ENCODE measurements at regions not wholly inside any gene's neighbourhood (a gene's known extent, or its start where the extent isn't known, plus 50 kb on each side); places are given as distances from the start of the nearest gene placed in this dataset.
A peak's percentile ranks its signal among the peaks of the same experiment; 100 is the strongest.

DNA sequence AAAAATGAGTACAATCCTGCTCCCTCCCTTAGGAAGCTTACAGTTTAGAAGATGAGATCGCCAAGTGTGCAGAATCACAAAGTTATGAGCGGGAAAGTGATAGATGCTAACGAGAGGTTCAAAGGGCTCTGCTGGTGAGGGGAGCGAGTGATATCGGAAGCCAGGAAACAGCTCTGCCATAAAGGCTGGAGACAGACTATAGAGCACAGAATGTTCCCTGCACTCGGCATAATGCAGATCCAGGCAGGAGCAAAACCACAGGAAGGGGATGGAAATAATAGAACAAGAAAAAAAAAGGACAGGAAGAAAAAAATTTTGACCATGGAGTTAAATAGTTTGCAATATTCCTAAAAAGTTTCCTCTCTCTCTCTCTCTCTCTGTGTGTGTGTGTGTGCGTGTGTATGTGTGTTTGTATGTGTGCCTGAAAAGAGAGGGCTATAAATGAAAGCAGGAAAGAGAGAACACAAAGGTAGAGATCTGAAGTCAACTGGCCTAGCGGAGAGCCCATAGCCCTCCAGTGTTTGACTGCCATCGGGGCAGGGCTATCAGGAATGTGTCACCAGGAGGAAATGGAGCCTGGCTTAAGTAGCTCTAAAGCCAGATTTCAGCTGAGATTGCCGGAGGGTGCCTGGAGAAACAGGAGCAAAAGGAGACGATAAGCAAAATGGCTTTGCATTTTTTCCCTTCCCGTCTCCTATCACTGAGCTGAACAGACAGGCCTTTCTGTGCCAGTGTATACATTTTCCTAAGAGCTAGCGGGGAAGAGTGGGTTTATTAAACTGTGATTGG, 175.8 kb upstream of the LYZL1 start:
- DNase-seq (ENCODE audit: low read depth in 2 of 2): no peak

DNA sequence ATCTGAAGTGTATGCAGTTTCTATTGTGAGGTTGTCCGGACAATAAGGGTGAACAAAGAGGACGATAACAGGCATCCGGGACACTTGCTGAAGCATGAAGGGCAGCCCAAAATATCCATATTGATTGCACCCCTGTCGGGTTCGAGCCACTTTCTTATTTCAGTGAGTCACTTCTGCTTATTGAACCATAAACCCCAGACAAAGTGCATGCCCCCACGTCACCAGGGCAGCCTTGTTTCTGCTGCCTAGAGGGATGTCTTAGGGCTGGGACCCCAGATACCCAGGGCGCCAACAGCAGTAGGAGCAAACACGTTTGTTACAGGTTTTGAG, 175.3 kb upstream of the LYZL1 start:
- no peak for DNase-seq (ENCODE audit: low read depth in 2 of 2)

GRCh38 chr10:29114141-29114540, 174.7 kb upstream of the LYZL1 start:
- no peak for DNase-seq (ENCODE audit: low read depth in 2 of 2)

GRCh38 chr10:29117781-29118180, 171.1 kb upstream of the LYZL1 start:
- no peak for DNase-seq (ENCODE audit: low read depth in 2 of 2)

DNA sequence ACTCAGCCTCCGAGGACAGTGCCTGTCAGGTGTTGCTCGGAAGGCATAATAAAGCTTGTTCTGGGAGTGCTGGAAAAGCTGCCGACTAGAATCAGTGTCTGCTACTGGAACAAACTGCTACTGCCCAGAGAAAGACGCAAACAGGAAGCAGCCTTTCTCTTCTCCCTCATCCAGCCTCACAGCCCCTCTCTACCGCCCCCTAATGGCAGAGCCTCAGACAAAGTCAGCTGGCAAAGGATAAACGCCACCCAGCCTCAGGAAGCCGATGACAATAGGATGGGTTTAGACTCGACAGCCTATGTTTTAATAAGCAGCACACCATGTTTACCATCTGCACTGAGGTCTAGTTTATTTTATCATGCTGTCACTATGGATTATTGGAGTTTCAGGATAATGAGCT, 169.5 kb upstream of the LYZL1 start:
- DNase-seq (ENCODE audit: low read depth in 2 of 2): peak in 1 of 2 donors; percentile 12

GRCh38 chr10:29120216-29120615, 168.7 kb upstream of the LYZL1 start:
- DNase-seq (ENCODE audit: low read depth in 2 of 2): no peak

GRCh38 chr10:29124864-29125263, 164.0 kb upstream of the LYZL1 start:
- no peak for DNase-seq (ENCODE audit: low read depth in 2 of 2)

DNA sequence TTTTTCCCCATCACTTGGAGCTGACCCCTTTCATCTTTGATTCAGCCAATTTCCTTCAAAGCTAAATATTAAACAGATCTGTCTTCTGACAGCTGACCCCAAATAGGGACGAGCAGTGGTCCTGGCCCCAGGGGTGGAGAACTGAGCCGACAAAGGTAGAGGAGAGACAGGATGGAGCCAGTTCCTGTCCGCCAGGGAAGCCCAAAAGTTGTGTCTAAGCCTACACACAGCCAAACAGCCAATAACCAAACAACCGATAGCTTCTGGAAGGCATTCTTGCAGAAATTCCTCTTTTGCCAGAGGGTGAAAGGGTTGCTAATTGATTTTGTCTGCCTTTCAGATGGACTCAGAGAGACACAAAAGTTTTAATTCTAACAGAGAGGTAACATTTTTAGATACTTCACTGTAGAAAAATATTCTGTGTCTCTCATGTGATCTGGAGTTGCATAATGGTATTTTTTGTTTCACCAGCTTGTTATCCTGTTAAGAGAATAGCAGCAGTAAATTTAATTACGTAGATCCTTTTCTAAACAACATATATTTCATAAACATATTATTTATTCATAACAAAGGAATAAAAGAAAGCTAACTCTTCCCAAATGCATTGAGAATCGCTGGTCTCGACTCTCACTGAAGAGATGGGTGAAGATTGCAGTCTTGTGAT, 161.7 kb upstream of the LYZL1 start:
- no peak for DNase-seq (ENCODE audit: low read depth in 2 of 2)

GRCh38 chr10:29127731-29128130, 161.1 kb upstream of the LYZL1 start:
- no peak for DNase-seq (ENCODE audit: low read depth in 2 of 2)

DNA sequence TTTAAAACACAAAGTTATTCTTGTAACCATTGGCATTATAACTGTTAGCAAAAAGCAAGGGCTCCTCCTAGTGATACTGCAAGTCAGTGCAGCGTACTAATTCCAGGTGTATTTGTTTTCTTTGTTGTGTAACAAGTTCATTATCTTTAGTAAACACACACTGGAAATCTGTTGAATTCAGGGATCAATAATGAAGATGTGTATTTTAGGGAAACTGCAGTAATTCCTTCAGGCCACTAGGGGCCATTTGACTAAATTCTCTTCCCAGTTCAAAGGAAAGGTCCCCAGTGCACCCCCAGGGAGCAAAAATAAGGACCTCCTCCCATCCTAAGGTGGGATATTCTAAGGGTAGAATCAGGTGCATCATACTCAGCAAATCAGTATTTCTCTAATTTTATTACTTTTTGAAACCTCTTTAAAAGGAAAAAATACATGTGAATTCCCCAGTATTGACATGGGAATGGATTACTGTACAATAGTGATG, 158.6 kb upstream of the LYZL1 start:
- DNase-seq (ENCODE audit: low read depth in 2 of 2): no peak

DNA sequence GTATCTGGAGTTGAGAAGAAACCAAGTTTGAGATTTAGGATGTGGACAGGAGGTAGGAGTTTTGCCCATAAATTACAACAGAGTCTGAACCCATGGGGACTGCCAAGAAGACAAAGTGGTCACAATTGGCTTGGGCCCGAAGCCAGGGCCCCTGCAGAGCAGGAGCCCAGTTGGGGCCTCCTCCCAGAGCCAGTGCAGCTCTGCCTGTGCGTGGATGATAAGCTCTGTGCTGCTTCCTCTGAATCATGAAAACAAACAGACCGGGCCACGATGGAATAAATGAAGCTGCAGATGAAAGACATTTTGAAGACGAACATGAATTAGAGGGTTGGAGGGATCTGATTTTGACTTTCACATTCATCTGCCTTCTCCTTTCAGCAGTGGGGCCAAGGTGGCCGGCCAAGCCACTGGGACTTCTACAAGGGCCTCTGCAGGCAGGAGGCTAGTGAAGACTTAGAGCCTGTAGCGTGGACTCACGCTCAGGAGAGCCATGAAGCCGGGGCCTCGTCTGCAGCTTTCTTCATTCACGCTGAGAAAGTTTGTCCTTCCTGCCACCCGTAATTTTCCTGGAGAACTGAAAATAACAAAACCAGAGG, 156.8 kb upstream of the LYZL1 start:
- DNase-seq (ENCODE audit: low read depth in 2 of 2): no peak

DNA sequence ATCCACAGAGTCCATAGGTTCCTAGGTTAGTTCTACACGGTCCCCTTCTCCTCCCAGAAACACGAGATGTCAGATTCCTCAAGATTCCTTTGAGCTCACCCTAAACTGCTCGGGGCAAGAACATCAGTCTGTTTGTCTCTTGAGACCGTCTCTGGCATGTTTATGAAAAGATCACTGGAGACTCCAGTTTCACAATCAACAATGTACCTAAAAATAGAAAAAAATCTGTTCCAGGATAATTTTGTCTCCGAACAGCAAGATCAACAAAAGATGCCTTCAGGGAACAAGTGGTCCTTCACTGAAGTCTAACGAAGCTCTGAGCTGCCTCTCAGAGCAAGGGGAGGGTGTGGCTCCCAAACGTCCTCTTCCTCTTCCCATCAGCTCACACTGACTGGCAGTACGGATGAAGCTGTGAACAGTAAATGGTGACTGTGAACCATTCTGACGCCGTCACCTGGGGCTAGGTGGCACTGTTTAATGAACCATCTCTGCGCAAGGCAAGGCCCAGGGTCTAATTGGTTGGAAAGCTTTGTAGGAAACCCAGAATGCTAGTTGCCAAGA, 156.2 kb upstream of the LYZL1 start:
- DNase-seq (ENCODE audit: low read depth in 2 of 2): no peak

DNA sequence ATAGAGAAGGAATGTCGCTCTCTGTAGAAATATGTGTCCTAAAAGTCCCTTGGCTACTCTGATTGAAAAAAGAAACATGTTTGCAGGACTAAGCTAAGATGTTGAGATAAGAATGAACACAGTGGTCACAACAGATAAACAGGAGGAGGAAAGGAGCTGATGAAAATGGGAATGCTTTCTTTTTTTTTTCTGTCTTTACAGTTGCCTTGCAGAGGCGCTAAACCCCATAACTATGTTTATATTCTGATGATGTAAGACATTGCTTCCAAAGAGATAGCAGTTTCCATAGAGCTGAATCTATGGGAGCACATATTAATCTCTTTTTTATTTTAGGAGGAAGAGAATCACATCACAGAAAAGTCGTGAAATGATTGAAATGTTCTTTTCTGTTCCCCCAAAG, 153.5 kb upstream of the LYZL1 start:
- no peak for DNase-seq (ENCODE audit: low read depth in 2 of 2)

DNA sequence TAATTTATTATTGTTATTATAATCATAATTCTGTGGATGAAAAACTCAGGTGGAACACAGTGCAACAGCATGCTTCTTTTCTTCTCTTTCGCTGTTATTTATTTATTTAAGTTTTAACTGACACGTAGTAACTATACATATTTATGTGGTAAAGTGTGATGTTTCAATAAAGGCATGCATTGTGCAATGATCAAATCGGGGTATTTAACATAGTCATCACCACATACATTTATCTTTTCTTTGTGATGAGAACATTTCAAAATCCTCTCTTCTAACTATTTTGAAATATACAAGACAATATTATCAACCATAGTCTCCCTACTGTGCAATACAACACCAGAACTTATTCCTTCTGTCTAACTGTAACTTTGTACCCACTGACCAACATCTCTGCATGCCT, 152.5 kb upstream of the LYZL1 start:
- no peak for DNase-seq (ENCODE audit: low read depth in 2 of 2)

DNA sequence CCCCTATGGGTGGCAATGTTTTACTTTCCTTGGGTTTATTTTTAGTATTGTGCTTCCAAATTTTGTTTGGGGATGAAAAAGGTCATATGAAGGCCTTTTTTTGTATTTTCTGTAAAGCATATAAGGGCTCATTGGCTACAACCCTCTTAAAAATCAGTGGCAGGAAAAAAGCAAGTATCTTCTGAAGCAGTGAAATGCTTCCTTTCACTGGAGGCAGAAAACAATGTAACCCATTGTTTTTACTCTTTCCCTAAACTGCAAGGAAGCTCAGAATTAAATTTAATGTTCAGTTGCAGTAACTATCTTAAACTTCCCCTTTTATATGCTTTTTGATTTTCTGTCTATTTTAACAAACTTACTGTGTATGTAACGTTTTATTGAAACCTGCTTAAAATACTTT, 148.7 kb upstream of the LYZL1 start:
- no peak for DNase-seq (ENCODE audit: low read depth in 2 of 2)

DNA sequence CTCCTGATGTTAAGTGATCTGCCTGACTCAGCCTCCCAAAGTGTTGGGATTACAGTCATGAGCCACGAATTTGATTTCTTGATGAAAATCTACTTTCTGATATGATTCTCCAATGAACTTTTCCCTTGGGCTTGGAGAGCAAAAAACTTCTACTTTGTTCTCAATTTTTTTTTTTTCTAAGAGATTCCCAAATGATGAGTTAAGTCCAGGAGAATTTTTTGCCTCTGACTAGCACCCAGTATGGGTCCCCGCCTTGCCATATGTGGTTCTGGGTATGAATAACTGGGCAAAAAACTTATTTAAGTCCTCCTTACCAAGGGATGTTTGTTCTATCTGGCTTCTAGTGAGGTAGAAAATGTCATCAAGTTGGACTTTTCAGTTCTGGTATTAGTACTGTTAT, 147.9 kb upstream of the LYZL1 start:
- no peak for DNase-seq (ENCODE audit: low read depth in 2 of 2)

DNA sequence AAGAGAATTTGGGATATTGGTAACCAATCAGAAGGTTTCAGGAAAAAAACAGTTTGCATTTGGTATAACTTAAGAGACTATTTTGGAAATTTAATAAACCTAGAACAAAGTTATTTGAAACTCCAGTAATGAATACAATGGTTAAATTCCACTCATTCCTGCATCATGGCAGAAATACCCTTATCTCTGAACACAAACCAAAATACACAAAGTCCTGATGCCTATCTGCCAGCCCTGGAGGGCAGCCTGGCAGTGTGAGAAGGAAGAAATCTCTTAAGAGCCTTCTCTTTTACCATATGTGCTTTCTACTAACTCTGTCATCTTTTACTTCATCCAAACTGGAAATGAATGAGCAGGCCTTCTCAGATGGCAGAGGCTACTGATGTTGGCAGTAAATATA, 147.1 kb upstream of the LYZL1 start:
- no peak for DNase-seq (ENCODE audit: low read depth in 2 of 2)

DNA sequence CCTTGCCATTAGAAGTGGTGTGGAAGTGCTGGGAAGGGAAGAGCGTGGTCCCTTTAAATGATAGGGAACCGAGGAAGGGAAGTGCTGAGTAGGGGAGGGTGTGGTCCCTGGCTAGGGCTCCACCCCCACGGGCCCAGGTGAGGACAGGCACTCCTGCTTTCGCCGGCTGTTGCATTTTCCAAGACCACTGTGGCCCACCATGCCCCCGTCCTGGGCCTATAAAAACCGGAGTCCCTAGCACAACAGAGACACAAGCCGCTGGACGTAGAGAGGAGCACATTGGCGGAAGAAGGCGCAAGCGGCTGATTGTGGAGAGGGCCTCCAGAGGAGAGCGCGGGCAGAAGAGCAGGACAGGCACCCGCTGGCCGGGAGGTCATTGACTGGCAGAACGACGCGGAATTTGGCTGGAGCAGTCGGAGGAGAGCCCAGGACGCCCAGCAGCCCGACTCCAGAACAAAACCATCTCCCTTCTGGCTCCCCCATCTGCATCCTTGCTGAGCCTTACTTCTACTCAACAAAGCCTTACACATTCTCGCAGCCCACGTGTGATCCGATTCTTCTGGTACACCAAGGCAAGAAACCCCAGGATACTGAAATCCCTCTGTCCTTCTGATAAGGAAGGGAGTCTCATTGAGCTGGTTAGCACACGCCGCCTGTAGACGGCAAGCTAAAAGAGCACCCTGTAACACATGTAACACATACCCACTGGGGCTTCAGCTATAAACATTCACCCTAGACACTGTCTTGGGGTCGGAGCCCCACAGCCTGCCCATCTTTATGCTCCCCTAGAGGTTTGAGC, 146.2 kb upstream of the LYZL1 start:
- DNase-seq (ENCODE audit: low read depth in 2 of 2): no peak

DNA sequence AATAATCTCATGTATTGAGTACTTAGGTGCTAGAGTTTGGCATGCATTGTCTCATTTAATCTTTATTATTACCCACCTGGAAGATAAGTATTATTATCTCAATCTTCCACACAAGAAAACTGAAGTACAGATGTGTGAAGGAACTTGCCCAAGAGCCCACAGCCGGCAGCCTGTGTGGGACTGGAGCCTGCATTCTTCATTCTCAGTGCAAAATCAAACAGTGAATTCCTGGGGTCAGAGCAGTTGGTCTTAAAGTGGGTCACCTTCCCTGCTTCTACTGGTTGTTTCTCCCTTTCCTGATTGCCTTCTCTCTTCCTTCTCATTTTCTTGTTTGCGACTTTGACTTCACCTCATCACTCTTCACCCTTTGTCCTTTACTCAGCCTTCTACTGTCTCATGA, 144.7 kb upstream of the LYZL1 start:
- DNase-seq (ENCODE audit: low read depth in 2 of 2): no peak

DNA sequence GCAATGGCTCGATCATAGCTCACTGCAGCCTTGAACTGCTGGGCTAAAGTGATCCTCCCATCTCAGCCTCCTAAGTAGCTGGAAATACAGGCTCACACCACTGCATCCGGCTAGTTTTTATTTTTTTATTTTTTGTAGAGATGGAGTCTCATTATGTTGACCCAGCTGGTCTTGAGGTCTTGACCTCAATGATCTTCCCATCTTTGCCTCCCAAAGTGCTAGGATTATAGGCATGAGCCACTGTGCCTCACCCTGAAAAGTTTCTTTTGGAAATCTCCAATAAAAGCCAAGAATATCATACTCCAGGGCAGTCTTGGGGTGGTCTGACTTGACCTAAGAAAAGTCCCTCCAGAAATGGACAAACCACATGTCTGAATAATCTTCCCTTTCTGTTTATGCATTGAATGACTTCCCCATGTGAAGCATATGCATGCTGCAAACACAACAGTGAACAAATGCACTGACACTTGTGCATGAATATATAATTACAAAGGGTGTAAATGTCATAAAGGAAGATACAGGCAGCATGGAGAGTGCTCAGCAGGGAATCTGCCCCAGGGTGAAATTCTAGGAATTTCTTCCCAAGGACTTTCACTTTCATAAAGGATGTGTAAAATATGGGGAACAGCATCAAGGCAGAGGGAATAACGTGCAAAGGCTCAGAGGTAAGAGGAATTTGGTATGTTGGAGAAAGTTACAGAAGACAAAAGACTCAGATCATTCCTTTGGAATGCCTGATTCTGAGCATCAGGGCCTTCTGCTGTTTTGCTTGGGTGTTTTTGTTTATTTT, 142.4 kb upstream of the LYZL1 start:
- no peak for DNase-seq (ENCODE audit: low read depth in 2 of 2)

- DNase-seq (ENCODE audit: low read depth in 2 of 2): no peak
Measured at GRCh38 chr10:29150010-29150409, 138.9 kb upstream of the LYZL1 start.

All from stimulated activated CD4-positive, alpha-beta T cell treated with anti-CD3 and anti-CD28 coated beads, Interleukin-15, amount 100 ng/mL, for 48 hours (primary cell).